ENCODE measurements at regions not wholly inside any gene's neighbourhood (a gene's known extent, or its start where the extent isn't known, plus 50 kb on each side); places are given as distances from the start of the nearest gene placed in this dataset.

DNA sequence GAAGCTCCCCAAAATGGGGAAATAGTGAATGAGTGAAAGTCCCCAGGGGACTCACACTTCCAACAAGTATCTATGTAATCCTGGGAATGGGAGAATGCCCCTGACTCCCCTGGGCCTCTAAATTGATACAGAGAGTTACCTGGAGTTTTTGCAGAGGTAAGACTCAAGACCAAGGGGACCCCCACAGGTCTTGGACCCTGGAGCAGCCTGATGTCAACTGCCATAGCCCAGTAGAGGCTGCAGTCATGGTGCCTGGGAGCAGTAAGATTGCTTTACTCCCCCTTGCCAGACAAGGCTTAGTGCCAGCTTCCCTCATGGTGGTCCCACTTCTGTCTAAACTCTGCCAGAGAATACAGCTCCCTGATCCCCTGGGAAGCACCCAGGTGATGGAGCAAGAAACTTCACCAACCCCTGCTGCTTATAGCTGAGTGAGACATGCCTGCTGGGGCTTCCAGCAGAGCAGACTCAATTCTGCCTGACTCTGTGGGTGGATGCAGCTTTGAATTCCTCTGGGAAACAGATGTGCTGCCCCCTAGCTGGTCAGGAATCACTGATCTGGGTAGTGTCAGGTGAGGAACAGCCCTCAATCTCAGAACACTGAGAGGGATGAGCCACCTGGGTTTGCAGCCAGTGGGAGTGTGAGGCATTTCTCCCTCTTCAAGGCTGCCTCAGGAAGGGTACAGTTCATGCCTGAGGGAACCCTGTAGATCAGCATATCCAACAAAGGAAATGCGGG lies 485.9 kb downstream of the NSUN3 start:
- TF ChIP-seq CTCF (IDR thresholded peaks at IDR 0.05) (no peak), POLR2A (IDR thresholded peaks at IDR 0.05) (no peak)
